GM12865 (cell line): ENCODE measurements at regions not wholly inside any gene's neighbourhood (a gene's known extent, or its start where the extent isn't known, plus 50 kb on each side); places are given as distances from the start of the nearest gene placed in this dataset.
"Not testable (repeated sequence)": the region's sequence is repeated elsewhere in the genome, so short reads cannot be mapped to it uniquely, and the experiment has no call there.

Experiments used
- DNase-seq: peaks from one replicate; pipeline ENCODE4 v3.0.0; 2010; ENCODE audit warnings: low read depth
- H3K4me3 ChIP-seq: 2 replicates; pipeline ENCODE4 v1.5.1; 2011; ENCODE audit warnings: mild to moderate bottlenecking, low read depth, low read length, control low read depth
- CTCF ChIP-seq: IDR thresholded peaks from 2 replicates; pipeline ENCODE4 v1.5.1; 2011; ENCODE audit warnings: low read length, control low read depth, low read depth, inconsistent platforms; ENCODE audit not compliant: insufficient read depth; ENCODE audit errors: missing control alignments

GRCh38 chr6:169859978-169860703 is 108.7 kb downstream of the ERMARD start:
- H3K4me3 ChIP-seq: no peak overlapping the region
- TF ChIP-seq CTCF: no peak
- no peak for DNase-seq

GRCh38 chr6:169859401-169859977 is 108.1 kb downstream of the ERMARD start:
- H3K4me3 ChIP-seq: no peak overlapping the region

DNA sequence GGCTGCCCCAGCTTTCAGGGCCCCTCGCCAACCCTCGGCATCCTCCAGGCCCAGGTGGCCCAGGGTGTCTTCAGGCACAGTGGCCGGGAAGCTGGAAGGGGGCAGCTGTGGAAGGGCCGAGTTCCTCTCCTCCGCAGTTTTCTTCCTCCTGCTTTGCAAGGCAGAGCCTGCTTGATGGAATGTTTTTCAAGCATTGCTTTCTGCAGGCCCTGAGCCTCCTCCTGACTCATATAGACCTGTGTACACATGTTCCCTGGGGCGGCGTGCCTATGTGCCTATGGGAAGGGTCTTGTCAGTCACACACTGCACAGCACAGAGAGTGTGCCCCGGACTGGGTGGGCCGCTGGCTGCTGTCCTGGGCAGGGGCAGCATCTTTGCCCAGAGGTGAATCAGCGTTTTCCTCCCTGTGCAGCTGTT is 107.5 kb downstream of the ERMARD start:
- no peak overlapping the region for H3K4me3 ChIP-seq
- TF ChIP-seq CTCF: no peak

More at GRCh38 chr6:169859401-169859977, 108.1 kb downstream of the ERMARD start:
- TF ChIP-seq CTCF: no peak
- DNase-seq: no peak

DNA sequence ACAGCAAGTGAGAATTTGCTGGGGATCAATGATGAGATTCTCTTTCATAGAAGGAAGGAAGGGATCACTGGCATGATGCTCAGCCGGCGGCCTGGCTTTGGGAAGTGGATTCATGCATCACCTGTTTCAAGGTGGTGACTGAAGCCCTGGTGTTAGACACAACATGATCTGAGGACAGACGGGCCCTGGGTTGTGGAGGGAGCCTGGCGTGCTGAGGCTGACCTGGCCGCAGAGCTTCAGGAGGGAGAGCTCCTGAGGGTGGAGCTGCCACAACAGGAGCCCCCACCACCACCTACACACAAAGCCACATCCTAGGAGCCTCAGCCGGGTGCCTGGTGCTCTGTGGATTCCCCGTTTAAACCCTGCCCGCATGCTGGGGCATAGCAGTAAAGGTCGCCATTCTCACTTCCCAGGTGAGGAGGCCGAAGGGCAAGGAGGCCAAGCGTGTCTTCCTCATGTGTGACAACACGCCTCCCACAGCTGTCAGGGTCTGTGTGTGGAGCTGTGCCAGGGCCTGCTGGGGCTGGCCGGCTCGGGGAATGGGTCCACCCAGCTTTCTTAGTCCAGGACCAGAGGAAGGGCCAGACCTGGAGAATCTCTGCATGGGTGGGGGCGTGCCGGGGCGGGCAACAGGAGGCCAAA is 107.0 kb downstream of the ERMARD start:
- DNase-seq: no peak
- TF ChIP-seq CTCF: no peak

More for the DNA sequence above, 107.5 kb downstream of the ERMARD start:
- no peak for DNase-seq

DNA sequence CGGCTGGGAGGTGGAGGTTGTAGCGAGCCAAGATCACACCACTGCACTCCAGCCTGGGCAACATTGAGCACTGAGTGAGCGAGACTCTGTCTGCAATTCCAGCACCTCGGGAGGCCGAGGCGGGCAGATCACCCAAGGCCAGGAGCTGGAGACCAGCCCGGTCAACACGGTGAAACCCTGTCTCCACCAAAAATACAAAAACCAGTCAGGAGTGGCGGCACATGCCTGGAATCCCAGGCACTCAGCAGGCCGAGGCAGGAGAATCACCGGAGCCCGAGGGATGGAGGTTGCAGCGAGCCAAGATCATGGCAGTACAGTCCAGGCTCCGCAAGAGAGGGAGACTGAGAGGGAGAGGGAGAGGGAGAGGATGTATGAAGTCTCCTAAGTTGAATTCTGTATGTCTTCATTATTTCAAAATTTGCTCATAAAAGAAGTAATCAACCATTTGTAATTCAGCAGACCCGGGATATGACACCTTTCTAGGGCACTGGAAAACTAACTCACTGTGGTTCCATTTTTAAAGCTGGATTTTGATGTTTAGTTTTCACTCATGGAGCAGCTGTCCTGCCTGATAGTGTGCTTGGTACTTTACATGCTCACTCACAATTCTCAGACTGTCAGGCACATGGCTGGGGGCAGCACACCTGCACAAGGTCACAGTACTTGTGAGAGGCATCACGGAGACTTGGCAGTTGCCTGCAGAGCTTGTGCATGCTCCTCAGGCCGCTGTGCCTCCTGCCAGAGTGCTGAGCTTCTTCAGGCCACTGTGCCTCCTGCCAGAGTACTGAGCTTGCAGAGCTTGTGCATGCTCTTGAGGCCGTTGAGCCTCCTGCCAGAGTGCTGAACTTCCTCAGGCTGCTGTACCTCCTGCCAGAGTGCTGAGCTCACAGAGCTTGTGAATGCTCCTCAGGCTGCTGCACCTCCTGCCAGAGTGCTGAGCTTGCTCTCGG is 106.2 kb downstream of the ERMARD start:
- no peak overlapping the region for H3K4me3 ChIP-seq
- TF ChIP-seq CTCF: no peak
- DNase-seq: no peak

More for the DNA sequence above, 107.0 kb downstream of the ERMARD start:
- no peak overlapping the region for H3K4me3 ChIP-seq

GRCh38 chr6:169856442-169857342 is 105.3 kb downstream of the ERMARD start:
- not testable (repeated sequence) for DNase-seq, H3K4me3 ChIP-seq
